ENCODE measurements at regions not wholly inside any gene's neighbourhood (a gene's known extent, or its start where the extent isn't known, plus 50 kb on each side); places are given as distances from the start of the nearest gene placed in this dataset.

DNA sequence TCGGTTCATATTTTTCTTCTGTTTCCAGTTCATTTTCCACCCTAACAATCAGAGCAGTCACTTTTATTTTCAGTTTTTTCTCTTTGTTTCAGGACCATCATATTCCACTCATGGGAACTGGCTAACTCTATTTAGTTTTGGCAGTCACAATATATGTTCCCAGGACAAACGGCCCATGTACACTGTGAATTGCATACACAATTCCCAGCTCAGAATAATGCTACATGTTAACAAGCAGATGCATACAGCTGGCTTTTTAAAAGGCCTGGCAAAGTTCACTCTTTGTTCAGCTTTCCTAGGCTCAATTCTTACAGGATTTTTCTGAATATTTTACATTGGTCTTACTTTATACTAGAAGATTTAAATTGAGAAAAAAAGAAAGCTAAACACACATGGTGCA lies 224.9 kb downstream of the ANKRD50 start (continued):
- TF ChIP-seq TCF12 (IDR thresholded peaks at IDR 0.05), result no peak

DNA sequence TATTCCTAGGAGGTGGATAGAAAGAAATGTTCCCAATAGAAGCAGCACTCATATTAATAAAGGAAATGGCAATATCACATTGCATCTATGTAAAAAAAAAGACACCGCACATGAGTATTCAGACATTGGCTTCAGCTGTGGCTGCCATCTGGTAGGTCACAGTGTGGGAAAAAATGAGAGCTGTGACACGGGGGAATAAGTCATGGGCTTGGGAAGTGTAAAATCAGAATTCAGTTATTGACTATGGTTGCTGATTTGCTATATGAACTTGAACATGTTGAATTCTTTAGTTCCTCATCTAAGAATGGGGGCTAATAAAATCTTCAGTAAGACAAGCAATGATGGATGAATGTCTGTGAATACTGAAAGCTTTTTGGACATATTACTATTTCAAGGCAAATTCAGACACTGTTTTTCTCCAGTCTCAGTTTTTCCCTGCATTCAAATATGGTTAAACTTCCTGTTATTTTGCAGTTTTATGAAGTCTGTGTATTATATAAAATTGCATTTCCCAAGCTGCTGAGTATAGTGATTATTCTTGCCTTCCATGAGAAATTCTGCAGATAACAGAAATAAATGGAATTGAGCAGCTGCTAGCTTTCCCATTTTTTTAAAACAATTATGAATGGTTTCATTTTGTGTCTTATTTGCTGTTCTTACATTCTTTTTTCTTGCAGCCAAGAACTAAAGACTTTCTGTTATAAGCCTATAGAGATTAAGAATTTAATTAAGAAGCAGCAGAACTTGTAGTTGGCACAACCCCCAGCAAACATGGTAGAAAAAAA lies 221.0 kb downstream of the ANKRD50 start:
- Histone ChIP-seq H3K36me3 (replicated peaks in 1 of 2; ENCODE audit: control insufficient read depth in 1 of 2, insufficient read depth in 2 of 2, low read length in 1 of 2) (no peaks in the 10 kb centered on the region), H2AFZ (ENCODE audit: low read depth) (no peak overlapping the region), H3K9ac (no peak overlapping the region), H4K20me1 (ENCODE audit: insufficient read depth) (no peaks in the 10 kb centered on the region), H3K9me3 (no peaks in the 10 kb centered on the region), H3F3A (replicated peaks; ENCODE audit: insufficient read depth) (no peaks in the 10 kb centered on the region), H3K4me2 (no peak overlapping the region), H3K27ac (ENCODE audit: low read depth in 2 of 2, low read length in 1 of 2) (no peak overlapping the region), H3K4me1 (ENCODE audit: control insufficient read depth in 1 of 2, insufficient read depth in 2 of 2, low read depth in 1 of 2, low read length in 1 of 2) (no peaks in the 10 kb centered on the region; a peak in 2 of 4 replicates), H3K9me2 (no peaks in the 10 kb centered on the region), H3K27me3 (ENCODE audit: insufficient read depth) (no peaks in the 10 kb centered on the region), H3K4me3 (ENCODE audit: low read depth in 2 of 2, low read length in 1 of 2) (no peak overlapping the region), H3K79me2 (ENCODE audit: insufficient read depth) (no peaks in the 10 kb centered on the region)
- DNase-seq, result no peak
- TF ChIP-seq RFX5 (IDR thresholded peaks at IDR 0.05; ENCODE audit: low read length) (no peak), FOXJ3 (CRISPR knock-in tag; IDR thresholded peaks at IDR 0.05) (no peak), TAF1 (IDR thresholded peaks at IDR 0.05; ENCODE audit: borderline replicate concordance, low read depth, low read length) (no peak), EP300 (IDR thresholded peaks at IDR 0.05; ENCODE audit: borderline replicate concordance in 1 of 2, low read depth in 1 of 2, low read length in 1 of 2) (no peak), GABPA (IDR thresholded peaks at IDR 0.05; ENCODE audit: low read depth) (no peak), SMC3 (IDR thresholded peaks at IDR 0.05; ENCODE audit: low read depth, low read length) (no peak), YY1 (IDR thresholded peaks at IDR 0.05; ENCODE audit: low read depth) (no peak), NFIC (IDR thresholded peaks at IDR 0.05; ENCODE audit: borderline replicate concordance) (no peak)
- TF ChIP-seq, protein P1, sequence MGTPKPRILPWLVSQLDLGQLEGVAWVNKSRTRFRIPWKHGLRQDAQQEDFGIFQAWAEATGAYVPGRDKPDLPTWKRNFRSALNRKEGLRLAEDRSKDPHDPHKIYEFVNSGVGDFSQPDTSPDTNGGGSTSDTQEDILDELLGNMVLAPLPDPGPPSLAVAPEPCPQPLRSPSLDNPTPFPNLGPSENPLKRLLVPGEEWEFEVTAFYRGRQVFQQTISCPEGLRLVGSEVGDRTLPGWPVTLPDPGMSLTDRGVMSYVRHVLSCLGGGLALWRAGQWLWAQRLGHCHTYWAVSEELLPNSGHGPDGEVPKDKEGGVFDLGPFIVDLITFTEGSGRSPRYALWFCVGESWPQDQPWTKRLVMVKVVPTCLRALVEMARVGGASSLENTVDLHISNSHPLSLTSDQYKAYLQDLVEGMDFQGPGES (IDR thresholded peaks at IDR 0.05; ENCODE audit: low read depth, low read length), result no peak
- TF ChIP-seq, protein P2, sequence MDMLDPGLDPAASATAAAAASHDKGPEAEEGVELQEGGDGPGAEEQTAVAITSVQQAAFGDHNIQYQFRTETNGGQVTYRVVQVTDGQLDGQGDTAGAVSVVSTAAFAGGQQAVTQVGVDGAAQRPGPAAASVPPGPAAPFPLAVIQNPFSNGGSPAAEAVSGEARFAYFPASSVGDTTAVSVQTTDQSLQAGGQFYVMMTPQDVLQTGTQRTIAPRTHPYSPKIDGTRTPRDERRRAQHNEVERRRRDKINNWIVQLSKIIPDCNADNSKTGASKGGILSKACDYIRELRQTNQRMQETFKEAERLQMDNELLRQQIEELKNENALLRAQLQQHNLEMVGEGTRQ (IDR thresholded peaks at IDR 0.05; ENCODE audit: borderline replicate concordance, low read depth, low read length), result no peak
- ChIA-PET POLR2A (no interaction called here), CTCF (no interaction called here)
- WGBS (ENCODE audit: low lambda C conversion rate), result 75% methylated on average over 2 of the region's 2 CpGs

DNA sequence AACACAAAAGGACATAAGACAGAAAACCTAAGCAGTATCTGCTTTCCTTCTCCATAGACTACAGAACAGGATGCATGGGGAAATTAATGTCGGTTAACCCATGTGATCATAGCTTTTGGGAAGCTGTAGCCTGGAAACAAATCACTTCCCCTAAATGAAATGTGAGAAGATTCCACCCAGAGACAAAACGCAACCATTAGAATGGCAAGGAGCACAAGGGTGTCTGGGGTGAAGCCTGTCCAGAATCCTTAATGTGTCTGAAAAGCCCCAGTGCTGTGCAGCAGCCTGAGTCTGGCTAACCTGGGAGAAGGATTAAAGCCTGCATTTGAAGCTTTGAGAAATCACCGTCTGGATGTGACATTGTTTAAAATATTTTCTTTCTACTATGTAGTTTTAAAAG lies 213.3 kb downstream of the ANKRD50 start:
- Histone ChIP-seq H3K4me1 (ENCODE audit: control insufficient read depth in 1 of 2, insufficient read depth in 2 of 2, low read depth in 1 of 2, low read length in 1 of 2) (peaks cover 0 to 3% of the 10 kb centered on the region in 2 experiments; a peak in 2 of 4 replicates), H3K36me3 (replicated peaks in 1 of 2; ENCODE audit: control insufficient read depth in 1 of 2, insufficient read depth in 2 of 2, low read length in 1 of 2) (no peaks in the 10 kb centered on the region), H3K9ac (no peak overlapping the region), H2AFZ (ENCODE audit: low read depth) (no peak overlapping the region), H3K9me3 (no peaks in the 10 kb centered on the region), H3K27me3 (ENCODE audit: insufficient read depth) (no peaks in the 10 kb centered on the region), H3K4me2 (no peak overlapping the region), H3K4me3 (ENCODE audit: low read depth in 2 of 2, low read length in 1 of 2) (no peak overlapping the region), H4K20me1 (ENCODE audit: insufficient read depth) (no peaks in the 10 kb centered on the region), H3K9me2 (no peaks in the 10 kb centered on the region), H3K27ac (ENCODE audit: low read depth in 2 of 2, low read length in 1 of 2) (no peak overlapping the region), H3F3A (replicated peaks; ENCODE audit: insufficient read depth) (no peaks in the 10 kb centered on the region), H3K79me2 (ENCODE audit: insufficient read depth) (no peaks in the 10 kb centered on the region)
- ChIA-PET POLR2A (no interaction called here), CTCF (no interaction called here)
- no peak for DNase-seq
- WGBS (ENCODE audit: low lambda C conversion rate), result 56% methylated on average over 3 of the region's 3 CpGs
- TF ChIP-seq, protein P3, sequence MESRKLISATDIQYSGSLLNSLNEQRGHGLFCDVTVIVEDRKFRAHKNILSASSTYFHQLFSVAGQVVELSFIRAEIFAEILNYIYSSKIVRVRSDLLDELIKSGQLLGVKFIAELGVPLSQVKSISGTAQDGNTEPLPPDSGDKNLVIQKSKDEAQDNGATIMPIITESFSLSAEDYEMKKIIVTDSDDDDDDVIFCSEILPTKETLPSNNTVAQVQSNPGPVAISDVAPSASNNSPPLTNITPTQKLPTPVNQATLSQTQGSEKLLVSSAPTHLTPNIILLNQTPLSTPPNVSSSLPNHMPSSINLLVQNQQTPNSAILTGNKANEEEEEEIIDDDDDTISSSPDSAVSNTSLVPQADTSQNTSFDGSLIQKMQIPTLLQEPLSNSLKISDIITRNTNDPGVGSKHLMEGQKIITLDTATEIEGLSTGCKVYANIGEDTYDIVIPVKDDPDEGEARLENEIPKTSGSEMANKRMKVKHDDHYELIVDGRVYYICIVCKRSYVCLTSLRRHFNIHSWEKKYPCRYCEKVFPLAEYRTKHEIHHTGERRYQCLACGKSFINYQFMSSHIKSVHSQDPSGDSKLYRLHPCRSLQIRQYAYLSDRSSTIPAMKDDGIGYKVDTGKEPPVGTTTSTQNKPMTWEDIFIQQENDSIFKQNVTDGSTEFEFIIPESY (IDR thresholded peaks at IDR 0.05; ENCODE audit: borderline replicate concordance, low read depth), result no peak
- TF ChIP-seq, protein P1 (IDR thresholded peaks at IDR 0.05; ENCODE audit: low read depth, low read length), result no peak
- TF ChIP-seq GATA2 (CRISPR knock-in tag; IDR thresholded peaks at IDR 0.05) (no peak), RFX5 (IDR thresholded peaks at IDR 0.05; ENCODE audit: low read length) (no peak), YY1 (IDR thresholded peaks at IDR 0.05; ENCODE audit: low read depth) (no peak), MXI1 (IDR thresholded peaks at IDR 0.05; ENCODE audit: low read depth, low read length) (no peak), TCF12 (IDR thresholded peaks at IDR 0.05) (no peak), GABPA (IDR thresholded peaks at IDR 0.05; ENCODE audit: low read depth) (no peak), FOXM1 (IDR thresholded peaks at IDR 0.05; ENCODE audit: low read depth) (no peak)
- TF ChIP-seq, protein P4, sequence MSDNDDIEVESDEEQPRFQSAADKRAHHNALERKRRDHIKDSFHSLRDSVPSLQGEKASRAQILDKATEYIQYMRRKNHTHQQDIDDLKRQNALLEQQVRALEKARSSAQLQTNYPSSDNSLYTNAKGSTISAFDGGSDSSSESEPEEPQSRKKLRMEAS (IDR thresholded peaks at IDR 0.05; ENCODE audit: low read depth), result no peak
- TF ChIP-seq, protein P5, sequence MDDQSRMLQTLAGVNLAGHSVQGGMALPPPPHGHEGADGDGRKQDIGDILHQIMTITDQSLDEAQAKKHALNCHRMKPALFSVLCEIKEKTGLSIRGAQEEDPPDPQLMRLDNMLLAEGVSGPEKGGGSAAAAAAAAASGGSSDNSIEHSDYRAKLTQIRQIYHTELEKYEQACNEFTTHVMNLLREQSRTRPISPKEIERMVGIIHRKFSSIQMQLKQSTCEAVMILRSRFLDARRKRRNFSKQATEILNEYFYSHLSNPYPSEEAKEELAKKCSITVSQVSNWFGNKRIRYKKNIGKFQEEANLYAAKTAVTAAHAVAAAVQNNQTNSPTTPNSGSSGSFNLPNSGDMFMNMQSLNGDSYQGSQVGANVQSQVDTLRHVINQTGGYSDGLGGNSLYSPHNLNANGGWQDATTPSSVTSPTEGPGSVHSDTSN (IDR thresholded peaks at IDR 0.05), result no peak

Data from SK-N-SH (cell line).